Spleen (tissue), 11 donors: ENCODE measurements at regions not wholly inside any gene's neighbourhood (a gene's known extent, or its start where the extent isn't known, plus 50 kb on each side); places are given as distances from the start of the nearest gene placed in this dataset.

Source experiments
- DNase-seq: peaks from one replicate; pipeline ENCODE4 v3.0.0-alpha.2; 2020
- H3K27ac ChIP-seq, 8 donors: fragments of 200-600 bp; sonication (generic) in 7 of 8; 1 replicate in 4 of 8; 2 replicates in 4 of 8; pipeline versions ENCODE4 v1.5.0 to v1.8.0; 2016 to 2021; ENCODE audit warnings: inconsistent platforms in 4 of 8, mild to moderate bottlenecking in 4 of 8, moderate library complexity in 1 of 8
- H3K27me3 ChIP-seq, 7 donors: fragments of 200-600 bp; sonication (generic) in 6 of 7; replicated peaks in 1 of 7; 1 replicate in 4 of 7; 2 replicates in 3 of 7; pipeline versions ENCODE4 v1.5.0 to v1.8.0; 2016 to 2021; ENCODE audit warnings: inconsistent platforms in 3 of 7, mild to moderate bottlenecking in 1 of 7
- H3K36me3 ChIP-seq, 6 donors: fragments of 200-600 bp; sonication (generic) in 5 of 6; 1 replicate in 4 of 6; 2 replicates in 2 of 6; pipeline versions ENCODE4 v1.5.0 to v1.8.0; 2016 to 2021; ENCODE audit warnings: inconsistent platforms in 2 of 6
- H3K4me1 ChIP-seq, 6 donors: fragments of 200-600 bp; sonication (generic) in 5 of 6; 1 replicate in 3 of 6; 2 replicates in 3 of 6; pipeline versions ENCODE4 v1.5.0 to v1.8.0; 2016 to 2021; ENCODE audit warnings: inconsistent platforms in 3 of 6
- H3K4me3 ChIP-seq, 8 donors: fragments of 200-600 bp; sonication (generic) in 7 of 8; 1 replicate in 4 of 8; 2 replicates in 4 of 8; pipeline versions ENCODE4 v1.5.0 to v1.8.0; 2016 to 2021; ENCODE audit warnings: inconsistent platforms in 4 of 8, mild to moderate bottlenecking in 4 of 8, moderate library complexity in 2 of 8
- H3K9me3 ChIP-seq, 8 donors: fragments of 200-600 bp; sonication (generic) in 7 of 8; 1 replicate in 4 of 8; 2 replicates in 4 of 8; pipeline versions ENCODE4 v1.5.0 to v1.8.0; 2016 to 2021; ENCODE audit warnings: inconsistent platforms in 4 of 8
- CTCF ChIP-seq, 11 experiments: fragments of 200-600 bp in 7 of 11; fragments of 450-650 bp in 4 of 11; sonication (generic) in 4 of 11; IDR thresholded peaks in 8 of 11; conservative IDR thresholded peaks in 3 of 11; 1 replicate in 7 of 11; 2 replicates in 4 of 11; pipeline versions ENCODE4 v1.4.0 to v1.8.0; 2016 to 2021; ENCODE audit warnings: antibody characterized with exemption in 11 of 11, inconsistent platforms in 4 of 11, mild to moderate bottlenecking in 1 of 11
- POLR2A ChIP-seq, 3 donors: fragments of 450-650 bp; IDR thresholded peaks; one replicate each; pipeline ENCODE4 v1.5.1; 2017; ENCODE audit warnings: antibody characterized with exemption in 3 of 3, mild to moderate bottlenecking in 1 of 3
- POLR2AphosphoS5 ChIP-seq, 3 donors: sonication (generic); formaldehyde crosslinking; IDR thresholded peaks; one replicate each; pipeline ENCODE4 v1.5.1; 2017; ENCODE audit warnings: antibody characterized with exemption in 3 of 3
- WGBS, 5 donors: extraction: QIAGEN DNeasy Blood & Tissue Kit in 3 of 5; methylation state at CpG; one replicate each; pipeline versions ENCODE4 v1.1.5 to v1.1.7; 2013 to 2018; 5-methylcytosine and 5-hydroxymethylcytosine counted together
- intact Hi-C: fragments of 100-400 bp; cut with DNase I; formaldehyde crosslinking; loops from one replicate; pipeline ENCODE4 v1.15.0; 2023; ENCODE audit warnings: low total_unique reads
- donor health status: healthy with polysubstance abuse.
- donor health status: DM: no; HTN: no; CAD: no; lungs with moderate emphysema.
- donor health status: DM: no; HTN: no; CAD: no.
- donor health status: Bipolar disorder and iron deficiency.
- donor health status: healthy.
- donor health status: DM: no; HTN: no; CAD: no.
- donor health status: DM: yes; HTN: yes; CAD: no.

DNA sequence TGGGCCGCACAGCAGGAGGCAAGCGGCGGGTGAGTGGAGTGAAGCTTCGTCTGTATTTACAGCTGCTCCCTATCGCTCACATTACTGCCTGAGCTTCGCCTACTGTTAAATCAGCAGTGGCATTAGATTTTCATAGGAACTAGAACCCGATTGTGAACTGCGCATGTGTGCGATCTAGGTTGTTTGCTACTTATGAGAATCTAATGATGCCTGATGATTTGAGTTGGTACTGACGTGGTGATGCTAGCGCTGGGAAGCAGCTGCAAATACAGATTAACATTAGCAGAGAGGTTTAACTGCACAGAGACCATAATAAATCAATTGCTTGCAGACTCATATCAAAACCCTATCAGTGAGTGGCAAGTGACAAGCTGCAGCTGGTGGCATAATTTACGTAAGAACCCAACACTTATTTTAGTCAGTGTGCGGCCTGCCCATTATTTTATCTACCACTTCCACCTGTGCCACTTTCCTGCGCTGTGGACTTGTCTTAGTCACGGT lies 133.4 kb upstream of the CDH9 start:
- WGBS, 5 donors = 56 to 69% (median 58%) methylated on average over 15 of the region's 15 CpGs
- peaks cover 0 to 32% (median 4%) of the 10 kb centered on the region in 8 donors for H3K9me3 ChIP-seq
- no peak overlapping the region for H3K27ac ChIP-seq
- no peak for DNase-seq
- TF ChIP-seq POLR2AphosphoS5 (IDR thresholded peaks at IDR 0.05) (no peak), CTCF (IDR thresholded peaks at IDR 0.05 in 8 of 11, conservative IDR thresholded peaks at IDR 0.05 in 3 of 11) (no peak), POLR2A (IDR thresholded peaks at IDR 0.05) (no peak)
- intact Hi-C loops = no loop called here
- H3K4me1 ChIP-seq = no peaks in the 10 kb centered on the region
- no peaks in the 10 kb centered on the region for H3K27me3 ChIP-seq
- no peaks in the 10 kb centered on the region for H3K36me3 ChIP-seq
- H3K4me3 ChIP-seq = no peak overlapping the region

DNA sequence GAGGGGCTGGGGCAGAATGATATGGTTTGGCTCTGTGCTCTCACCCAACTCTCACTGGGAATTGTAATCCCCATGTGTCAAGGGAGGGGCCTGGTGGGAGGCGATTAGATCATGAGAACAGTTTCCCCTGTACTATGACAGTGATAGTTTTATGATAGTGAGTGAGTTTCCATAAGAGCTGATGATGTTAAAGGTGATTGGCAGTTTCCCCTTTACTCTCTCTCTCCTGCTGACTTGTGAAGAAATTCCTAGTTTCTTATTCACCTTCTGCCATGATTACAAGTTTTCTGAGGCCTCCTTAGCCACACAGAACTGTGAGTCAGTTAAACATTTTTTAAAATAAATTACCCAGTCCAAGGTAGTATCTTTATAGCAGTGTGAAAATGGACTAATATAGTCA lies 120.4 kb upstream of the CDH9 start:
- H3K36me3 ChIP-seq = no peaks in the 10 kb centered on the region
- H3K9me3 ChIP-seq = peaks cover 0 to 70% (median 56%) of the 10 kb centered on the region in 8 donors
- WGBS, 5 donors = 60 to 72% (median 64%) methylated on average over 1 of the region's 1 CpG
- intact Hi-C loops = no loop called here
- no peaks in the 10 kb centered on the region for H3K4me1 ChIP-seq
- TF ChIP-seq POLR2A (IDR thresholded peaks at IDR 0.05) = no peak
- TF ChIP-seq CTCF (IDR thresholded peaks at IDR 0.05 in 8 of 11, conservative IDR thresholded peaks at IDR 0.05 in 3 of 11) = no peak
- no peak for TF ChIP-seq POLR2AphosphoS5 (IDR thresholded peaks at IDR 0.05)
- H3K27ac ChIP-seq = no peak overlapping the region
- H3K27me3 ChIP-seq = no peaks in the 10 kb centered on the region
- H3K4me3 ChIP-seq = no peak overlapping the region
- no peak for DNase-seq

GRCh38 chr5:27158171-27158570 lies 119.8 kb upstream of the CDH9 start:
- no peak overlapping the region for H3K4me3 ChIP-seq
- DNase-seq = no peak

DNA sequence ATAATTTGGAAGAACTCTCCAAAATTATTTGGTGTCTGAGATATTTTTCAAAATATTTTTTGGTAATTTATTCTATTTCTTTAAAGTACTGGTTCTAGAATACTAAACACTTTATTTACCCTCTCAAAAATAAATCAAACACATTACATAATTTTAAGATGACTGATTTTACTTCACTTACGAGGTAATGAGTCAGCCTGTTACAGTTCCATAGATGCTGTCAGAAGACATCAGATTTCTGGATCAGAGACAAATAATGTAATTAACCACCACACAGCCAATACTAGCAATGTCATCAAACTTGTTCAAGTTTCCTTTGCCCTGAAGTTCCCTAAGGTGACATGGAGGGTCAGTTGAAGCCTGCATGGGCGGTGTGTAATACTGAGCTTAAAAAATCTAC lies 106.1 kb upstream of the CDH9 start:
- Histone ChIP-seq H3K27me3 (no peaks in the 10 kb centered on the region), H3K4me1 (no peaks in the 10 kb centered on the region), H3K27ac (no peak overlapping the region), H3K4me3 (no peak overlapping the region), H3K9me3 (peaks cover 0 to 12% (median 0%) of the 10 kb centered on the region in 8 donors), H3K36me3 (no peaks in the 10 kb centered on the region)
- no peak for TF ChIP-seq POLR2A (IDR thresholded peaks at IDR 0.05)
- no peak for TF ChIP-seq POLR2AphosphoS5 (IDR thresholded peaks at IDR 0.05)
- intact Hi-C loops = no loop called here
- no peak for DNase-seq
- WGBS, 5 donors = 59 to 84% (median 75%) methylated on average over 2 of the region's 2 CpGs

More at GRCh38 chr5:27158171-27158570, 119.8 kb upstream of the CDH9 start:
- Histone ChIP-seq H3K4me1 (no peaks in the 10 kb centered on the region), H3K36me3 (no peaks in the 10 kb centered on the region), H3K27me3 (no peaks in the 10 kb centered on the region), H3K27ac (no peak overlapping the region), H3K9me3 (peaks cover 0 to 76% (median 62%) of the 10 kb centered on the region in 8 donors)
- TF ChIP-seq CTCF (IDR thresholded peaks at IDR 0.05 in 8 of 11, conservative IDR thresholded peaks at IDR 0.05 in 3 of 11) (no peak), POLR2A (IDR thresholded peaks at IDR 0.05) (no peak), POLR2AphosphoS5 (IDR thresholded peaks at IDR 0.05) (no peak)
- intact Hi-C loops = no loop called here

DNA sequence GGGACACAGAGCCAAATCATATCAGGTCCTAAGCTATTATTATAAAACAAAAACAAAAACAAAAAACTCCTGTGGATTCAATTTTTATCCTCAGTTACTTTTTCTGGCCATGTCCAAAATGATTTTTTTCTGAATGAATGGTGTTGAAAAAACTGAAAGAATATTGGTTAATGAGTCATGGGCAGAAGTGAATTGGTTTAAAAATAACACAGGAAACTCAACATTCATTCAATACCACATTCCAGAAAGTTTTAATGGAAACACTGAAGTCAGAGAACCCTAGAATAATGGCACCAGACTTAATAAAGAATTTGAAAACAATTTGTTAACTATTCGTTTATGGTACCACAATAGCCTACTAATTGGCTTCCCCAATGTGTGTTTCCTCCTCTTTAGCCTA lies 102.4 kb upstream of the CDH9 start:
- H3K27ac ChIP-seq = no peak overlapping the region
- DNase-seq = no peak
- 61 to 77% (median 64%) methylated on average over 1 of the region's 1 CpG for WGBS, 5 donors
- TF ChIP-seq POLR2AphosphoS5 (IDR thresholded peaks at IDR 0.05) = no peak
- no peak for TF ChIP-seq POLR2A (IDR thresholded peaks at IDR 0.05)
- no peak for TF ChIP-seq CTCF (IDR thresholded peaks at IDR 0.05 in 8 of 11, conservative IDR thresholded peaks at IDR 0.05 in 3 of 11)
- no peaks in the 10 kb centered on the region for H3K4me1 ChIP-seq
- intact Hi-C loops = no loop called here
- no peaks in the 10 kb centered on the region for H3K27me3 ChIP-seq
- no peak overlapping the region for H3K4me3 ChIP-seq
- no peaks in the 10 kb centered on the region for H3K36me3 ChIP-seq
- peaks cover 0 to 16% (median 2%) of the 10 kb centered on the region in 8 donors for H3K9me3 ChIP-seq
